ENCODE measurements at regions not wholly inside any gene's neighbourhood (a gene's known extent, or its start where the extent isn't known, plus 50 kb on each side); places are given as distances from the start of the nearest gene placed in this dataset.

DNA sequence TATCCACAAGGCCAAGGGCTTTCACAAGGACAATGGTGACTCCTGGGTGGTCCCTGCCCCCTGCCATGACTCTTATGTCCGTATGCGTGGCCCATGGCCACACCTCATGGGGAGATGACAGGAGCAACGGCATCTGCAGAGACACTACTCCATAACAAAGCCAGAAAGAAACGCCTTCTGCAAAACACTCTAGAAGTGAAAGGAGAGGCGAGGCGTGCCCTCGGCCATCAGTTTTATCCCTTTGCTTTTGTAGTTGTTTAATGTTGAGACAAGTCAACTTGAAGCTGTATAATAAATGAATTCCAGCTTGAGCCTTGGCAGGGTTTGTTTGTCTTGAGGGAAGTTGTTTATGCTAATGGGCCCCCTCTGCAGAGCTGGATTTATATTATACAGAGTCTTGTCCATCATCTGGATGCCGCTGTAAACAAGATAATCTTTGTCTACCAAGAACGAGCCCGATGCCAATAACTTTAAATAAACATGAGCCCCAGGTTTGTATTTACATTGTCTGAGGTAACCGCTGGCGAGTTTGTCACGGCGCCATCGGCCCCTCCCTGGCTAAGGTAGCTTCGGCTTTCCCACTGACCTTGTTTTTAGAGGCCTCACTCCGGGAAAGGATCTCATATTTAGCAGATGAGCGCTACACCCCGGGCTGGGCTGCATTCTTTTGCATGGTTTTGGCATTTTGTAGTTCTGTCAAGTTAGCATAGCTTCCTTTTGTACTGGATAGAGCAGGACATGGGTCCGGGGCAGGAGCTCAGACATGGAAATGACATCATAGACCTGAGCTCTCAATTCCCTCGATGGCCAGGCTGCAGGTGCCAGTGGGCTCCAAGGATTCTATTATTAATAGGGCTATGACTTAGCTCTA is 165.3 kb downstream of the ERCC6L2 start:
- DNase-seq (ENCODE audit: low read depth) = no peak

DNA sequence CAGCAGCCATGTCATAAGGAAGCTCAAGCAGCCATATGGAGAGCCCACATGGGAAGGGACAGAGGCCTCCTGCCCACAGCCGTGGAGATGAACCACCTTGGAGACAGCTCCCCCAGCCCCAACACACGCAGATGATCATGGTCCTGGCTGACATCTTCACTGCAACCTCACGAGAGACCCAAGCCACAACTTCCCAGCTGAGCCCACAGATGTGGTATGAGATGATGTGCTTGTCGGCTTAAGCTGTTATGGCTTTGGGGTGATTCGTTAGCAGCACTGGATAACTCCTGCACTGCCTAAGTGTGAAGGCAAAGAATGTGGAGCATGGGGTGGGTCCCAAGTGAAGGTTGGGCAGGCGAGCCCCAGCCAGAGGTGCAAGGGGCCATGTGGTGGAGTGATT is 163.4 kb downstream of the ERCC6L2 start:
- DNase-seq (ENCODE audit: low read depth) = no peak

DNA sequence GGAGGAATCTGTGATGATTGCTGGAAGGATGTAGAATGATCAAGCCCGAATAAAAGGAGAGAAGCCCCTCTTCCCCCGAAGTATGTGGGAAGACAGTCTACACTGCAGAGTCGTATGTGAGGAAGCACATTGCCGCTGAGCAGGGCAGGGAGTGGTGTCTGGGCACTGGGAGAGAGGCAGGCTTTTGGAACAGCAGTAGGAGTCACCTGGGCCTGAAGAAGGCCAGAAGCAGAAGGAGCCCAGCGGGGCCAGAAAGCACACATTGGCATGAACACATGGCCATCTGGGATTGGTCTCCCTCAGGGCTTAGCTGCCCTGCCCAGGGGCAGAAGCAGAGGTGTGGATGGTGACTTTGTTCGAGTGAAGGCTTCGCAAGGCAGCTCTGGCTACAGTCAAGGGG is 162.8 kb downstream of the ERCC6L2 start:
- DNase-seq (ENCODE audit: low read depth) = no peak

DNA sequence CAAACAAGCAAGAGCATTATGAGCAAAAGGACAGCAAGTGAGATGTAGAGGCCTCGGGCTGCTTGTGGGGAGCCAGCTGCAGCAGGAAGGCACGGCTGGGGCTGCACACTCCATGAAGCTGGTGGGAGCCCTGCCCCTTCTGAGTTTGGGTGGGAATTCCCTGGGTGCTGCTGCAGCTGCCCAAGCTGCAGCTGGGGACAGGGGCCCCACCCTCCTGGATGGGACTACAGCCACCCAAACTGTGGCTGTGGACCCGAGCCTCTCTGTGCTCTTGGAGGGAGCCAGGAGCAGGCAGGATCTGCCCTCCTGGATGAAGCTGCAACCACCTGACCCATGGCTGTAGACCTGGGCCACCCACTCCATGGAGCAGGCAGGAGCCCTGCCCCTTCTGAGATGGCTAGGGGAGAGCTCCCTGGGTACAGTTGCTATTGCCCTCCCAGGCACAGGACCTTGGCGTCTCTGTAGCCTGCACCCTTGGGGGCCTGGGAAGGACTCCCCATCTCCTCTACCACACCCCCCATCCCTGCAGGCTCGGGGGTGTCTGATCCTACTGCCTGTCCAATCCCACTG is 159.1 kb downstream of the ERCC6L2 start:
- no peak for DNase-seq (ENCODE audit: low read depth)

DNA sequence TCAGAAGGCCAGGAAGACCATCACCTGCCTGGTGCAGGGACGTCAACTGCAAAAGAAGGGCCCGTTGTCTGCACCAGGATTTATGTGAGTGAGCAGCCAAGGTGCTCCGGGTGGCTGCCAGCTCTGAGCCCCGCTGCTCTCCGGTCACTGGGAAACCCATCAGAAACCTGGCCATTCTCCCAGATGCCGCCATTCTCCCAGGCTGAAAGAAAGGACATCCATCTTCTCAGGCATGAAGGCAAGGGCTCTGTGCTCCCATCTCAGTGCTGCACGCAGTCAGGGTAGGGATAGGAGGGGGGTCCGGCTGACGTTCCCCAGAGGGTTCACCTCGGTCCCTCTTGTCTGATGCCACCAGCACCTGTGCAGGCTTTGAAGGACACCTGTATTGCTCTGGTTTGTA is 158.4 kb downstream of the ERCC6L2 start:
- DNase-seq (ENCODE audit: low read depth) = no peak

DNA sequence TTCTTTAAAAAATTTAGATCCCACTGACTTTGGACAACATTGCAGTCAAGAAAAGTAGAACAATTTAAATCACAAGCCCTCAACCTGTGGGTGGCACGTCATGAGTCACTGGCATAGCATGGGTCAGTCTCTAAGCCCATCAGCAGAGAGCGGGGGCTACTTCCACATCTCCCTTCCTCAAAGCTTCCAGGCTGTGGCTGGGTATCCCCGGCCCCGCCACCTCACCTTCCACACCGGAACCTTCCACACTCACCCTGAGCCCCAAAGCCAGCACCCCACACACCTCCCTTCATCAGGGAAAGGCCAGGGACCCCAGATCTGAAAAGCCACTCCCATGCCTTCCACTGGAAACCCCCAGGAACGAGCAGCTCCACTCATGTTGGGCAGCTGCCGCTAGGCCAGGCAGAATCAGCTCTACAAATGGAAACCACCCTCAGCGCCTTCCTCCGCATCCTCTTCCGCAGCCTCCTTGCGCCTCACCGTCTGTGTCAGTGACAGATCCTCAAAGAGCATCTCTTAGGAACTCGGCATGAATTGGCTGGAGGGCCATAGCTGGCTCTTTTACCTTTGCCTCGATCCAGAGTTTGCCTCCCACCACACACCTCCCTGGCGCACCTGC is 156.5 kb downstream of the ERCC6L2 start:
- DNase-seq (ENCODE audit: low read depth) = no peak

DNA sequence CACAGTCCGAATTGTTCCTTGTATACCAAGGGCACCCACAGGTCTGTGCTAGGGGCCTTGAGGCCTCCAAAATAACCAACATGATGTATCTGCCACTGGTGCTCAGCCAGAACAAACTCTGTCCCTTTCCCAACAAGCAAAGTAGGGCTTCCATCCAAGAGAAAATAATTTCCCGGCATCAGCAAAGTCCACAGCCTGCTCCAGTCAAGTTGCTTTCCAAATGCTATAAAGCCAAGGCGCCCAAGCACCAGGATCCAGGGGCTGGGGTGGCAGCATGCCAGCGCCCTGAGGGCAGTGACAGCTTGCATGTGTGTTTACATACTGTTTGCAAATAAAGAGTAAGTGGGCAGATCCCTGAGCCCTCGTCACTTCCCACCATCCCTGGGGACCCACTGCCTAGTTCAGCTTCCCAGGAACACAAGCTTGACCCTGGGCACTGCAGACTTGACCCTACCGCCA is 155.9 kb downstream of the ERCC6L2 start:
- DNase-seq (ENCODE audit: low read depth) = no peak

DNA sequence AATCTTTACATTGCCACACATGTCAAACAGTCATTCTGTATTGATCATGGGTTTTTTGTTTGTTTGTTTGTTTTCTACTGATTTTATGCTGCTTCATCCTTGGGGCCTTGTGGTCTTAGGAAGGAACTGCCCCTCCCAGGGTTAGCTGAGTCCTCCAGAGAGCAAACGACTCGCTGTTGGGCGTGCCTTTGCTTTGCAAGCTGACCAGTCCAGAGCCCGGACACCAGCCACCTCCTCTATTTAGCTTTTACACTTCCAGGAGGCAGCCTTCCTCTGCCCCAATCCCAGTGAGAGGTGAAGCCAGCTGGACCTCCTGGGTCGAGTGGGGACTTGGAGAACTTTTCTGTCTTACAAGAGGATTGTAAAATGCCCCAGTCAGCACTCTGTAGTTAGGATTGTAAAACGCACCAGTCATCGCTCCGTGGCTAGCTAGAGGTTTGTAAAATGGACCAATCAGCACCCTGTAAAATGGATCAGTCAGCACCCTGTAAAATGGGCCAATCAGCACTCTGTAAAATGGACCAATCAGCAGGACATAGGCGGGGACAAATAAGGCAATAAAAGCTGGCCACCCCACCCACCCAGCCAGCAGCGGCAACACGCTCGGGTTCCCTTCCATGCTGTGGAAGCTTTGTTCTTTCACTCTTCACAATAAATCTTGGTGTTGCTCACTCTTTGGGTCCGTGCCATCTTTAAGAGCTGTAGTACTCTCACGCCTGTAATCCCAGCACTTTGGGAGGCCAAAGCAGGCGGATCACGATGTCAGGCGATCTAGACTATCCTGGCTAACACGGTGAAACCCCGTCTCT is 154.4 kb downstream of the ERCC6L2 start:
- no peak for DNase-seq (ENCODE audit: low read depth)

DNA sequence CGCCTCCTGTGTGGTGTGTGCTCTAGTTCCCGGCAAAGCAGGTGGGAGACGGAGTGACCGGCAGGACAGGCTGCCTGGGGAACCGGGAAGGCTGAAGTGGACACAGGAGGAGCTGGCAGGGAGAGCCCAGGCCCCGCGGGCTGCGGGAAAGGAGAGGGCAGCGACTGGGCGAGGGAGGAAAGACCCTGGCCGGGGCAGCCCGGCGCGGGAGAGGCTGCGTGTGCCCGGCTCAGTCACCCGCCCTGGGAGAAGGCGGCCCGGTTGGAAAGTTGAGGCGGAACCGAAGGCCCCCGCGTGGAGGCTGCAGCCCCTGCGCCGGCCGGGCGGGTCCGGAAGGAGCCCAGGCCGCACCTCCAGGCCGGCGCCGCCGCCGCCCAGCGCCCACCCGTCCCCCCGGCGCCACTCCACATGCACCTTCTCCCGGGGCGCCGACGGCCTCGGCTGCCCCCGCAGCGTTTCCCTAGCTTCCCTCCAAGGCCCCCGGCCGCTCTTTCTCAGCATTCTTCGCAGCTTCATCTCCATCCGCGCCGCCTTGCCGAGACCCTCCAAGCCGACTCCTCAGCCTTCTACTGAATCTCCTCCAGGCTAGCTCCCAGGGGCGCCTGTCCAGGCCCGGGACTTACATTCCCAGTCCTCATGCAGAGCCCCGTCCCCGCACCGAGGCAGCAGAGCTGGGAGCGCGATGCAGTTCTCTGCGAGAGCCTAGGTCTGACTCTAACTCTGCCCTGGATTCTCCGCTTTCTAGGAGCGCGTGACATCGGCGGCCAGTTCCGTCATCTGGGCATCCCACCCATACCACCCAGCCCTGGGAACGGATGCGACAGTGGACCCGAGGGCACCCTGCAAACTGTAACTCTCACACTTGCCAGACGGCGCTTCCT is 152.0 kb downstream of the ERCC6L2 start:
- DNase-seq (ENCODE audit: low read depth) = no peak

DNA sequence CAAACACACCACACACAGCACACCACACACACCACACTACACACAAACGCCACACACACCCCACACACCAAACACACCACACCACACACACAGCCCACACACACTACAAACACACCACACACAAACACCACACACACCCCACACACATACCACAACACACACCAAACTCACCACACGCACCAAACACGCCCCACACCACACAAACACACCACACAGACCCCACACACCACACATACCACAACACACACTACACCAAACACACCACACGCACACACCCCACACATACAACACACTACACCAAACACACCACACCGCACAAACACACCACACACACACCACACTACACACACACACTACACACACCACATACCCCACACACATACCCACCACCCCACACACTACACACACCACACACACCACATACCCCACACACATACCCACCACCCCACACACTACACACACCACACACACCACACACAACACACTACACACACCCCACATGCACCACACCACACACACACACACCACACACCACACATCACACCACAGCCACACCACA is 151.2 kb downstream of the ERCC6L2 start:
- DNase-seq (ENCODE audit: low read depth) = no peak

DNA sequence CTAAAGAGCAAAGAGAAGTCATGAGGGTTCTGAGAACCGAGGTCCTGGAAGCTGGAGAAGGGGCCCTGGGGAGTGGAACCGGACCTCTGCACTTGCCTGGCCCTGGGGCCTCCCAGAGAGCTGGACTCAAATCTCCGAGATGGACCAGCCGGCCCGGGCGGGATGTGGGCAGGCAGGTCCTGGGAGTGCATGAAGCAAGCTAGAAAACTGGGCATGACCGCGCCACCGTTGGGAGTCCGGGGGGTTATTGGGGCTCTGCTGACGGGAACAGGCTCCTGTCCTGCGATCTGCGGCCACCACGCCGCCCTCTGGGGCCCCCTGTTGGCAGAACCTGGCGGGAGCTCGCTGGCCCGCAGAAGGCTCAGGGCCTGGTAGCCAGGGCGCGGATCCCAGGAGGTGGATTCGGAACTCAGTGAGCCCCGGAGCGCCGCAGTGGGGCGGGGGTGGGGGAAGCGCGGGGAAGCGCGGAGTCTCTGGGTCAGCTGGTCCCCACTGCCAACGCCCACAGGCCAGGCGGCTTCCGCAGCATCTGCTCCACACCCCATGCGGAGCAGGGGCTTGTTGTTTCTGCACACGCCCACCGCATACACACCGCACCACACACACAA is 150.6 kb downstream of the ERCC6L2 start:
- DNase-seq (ENCODE audit: low read depth) = no peak

DNA sequence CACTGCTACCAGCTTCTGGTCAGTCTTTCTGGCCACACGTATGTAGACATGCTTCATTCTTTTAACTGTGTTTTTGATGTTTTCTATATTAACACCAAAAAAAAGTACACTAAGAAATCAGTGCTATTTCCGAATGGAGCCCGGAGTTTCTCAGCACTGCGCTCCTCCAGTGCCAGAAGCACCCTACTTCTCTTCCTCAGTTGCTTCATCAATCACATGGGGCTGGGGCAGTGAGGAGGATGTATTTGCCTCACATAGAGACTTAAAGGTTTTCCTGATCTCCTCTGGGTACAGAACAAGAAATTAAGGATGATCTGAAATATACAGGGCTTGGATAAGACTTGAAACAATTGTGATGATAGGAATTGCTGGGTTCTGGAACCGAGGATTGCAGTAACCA is 148.0 kb downstream of the ERCC6L2 start:
- no peak for DNase-seq (ENCODE audit: low read depth)

DNA sequence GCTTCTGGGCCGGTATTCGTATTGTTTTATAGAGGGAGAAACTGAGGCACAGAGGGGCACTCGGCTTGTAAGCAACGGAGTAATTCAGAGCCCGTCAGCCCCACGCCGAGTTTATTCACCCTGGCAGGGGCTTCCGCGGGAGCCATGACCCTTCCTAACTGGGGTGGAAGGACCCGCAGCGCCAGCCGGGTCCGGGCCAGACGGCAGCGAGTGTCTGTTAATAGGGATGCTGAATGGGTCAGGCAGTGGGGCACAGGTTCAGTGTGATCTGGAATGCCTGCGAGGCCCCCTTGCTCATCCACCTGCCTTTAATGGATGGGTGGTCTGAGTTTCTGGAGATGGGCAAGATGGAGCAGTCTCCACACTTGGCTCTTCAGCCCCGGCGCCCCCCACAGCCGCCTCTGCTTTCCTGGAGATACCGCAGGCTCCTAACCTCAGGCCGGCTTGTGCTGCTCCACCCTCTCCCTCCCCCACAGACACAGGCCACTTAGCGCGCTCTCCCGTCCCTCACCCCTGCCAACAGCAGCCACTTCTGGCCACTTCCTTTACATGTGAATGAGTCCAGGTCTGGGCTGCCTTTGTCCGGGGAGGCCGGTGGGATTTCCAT is 147.1 kb downstream of the ERCC6L2 start:
- no peak for DNase-seq (ENCODE audit: low read depth)

DNA sequence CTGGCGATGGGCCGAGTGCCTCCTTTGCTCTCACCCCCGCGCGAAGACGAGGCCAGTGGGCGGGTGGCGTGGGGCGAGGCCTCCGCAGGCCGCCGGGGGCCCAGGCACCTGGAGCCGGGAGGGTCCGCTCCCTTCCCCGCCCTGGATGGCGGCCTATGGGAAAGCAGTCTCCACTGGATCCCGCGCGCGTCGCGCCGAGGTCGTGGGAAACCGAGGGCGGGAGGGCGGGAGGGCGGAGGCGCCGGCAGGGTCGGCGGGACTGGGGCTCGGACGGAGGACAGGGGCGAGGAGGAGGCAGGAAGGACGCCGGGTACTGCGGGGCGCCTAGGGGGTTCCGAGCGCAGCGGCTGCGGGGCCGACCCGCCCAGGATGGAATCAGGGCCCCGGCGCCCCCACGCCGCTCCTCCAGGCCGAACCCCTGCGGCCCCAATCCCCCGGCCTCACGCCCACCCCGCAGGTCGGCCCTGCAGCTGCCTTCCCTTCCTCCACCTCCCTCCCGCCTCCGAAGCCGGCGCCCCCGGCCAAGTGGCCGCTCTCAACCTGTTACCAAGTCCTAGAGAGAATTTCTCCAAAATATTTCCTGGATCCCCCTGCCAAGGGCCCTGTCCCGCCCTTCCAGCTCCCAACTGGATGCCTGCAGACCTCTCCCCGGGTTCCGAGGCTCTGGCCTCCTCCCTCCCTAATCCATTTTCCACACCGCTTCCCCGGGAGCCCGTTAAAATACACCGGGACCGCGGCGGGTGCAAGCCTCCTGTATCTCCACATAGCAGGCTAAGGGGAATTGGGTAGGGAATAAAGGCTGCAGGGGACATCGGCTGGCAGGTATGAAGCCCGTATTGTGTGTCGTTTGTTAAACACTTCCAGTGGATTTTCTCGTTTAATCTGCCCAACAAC is 146.3 kb downstream of the ERCC6L2 start:
- DNase-seq (ENCODE audit: low read depth) = no peak

DNA sequence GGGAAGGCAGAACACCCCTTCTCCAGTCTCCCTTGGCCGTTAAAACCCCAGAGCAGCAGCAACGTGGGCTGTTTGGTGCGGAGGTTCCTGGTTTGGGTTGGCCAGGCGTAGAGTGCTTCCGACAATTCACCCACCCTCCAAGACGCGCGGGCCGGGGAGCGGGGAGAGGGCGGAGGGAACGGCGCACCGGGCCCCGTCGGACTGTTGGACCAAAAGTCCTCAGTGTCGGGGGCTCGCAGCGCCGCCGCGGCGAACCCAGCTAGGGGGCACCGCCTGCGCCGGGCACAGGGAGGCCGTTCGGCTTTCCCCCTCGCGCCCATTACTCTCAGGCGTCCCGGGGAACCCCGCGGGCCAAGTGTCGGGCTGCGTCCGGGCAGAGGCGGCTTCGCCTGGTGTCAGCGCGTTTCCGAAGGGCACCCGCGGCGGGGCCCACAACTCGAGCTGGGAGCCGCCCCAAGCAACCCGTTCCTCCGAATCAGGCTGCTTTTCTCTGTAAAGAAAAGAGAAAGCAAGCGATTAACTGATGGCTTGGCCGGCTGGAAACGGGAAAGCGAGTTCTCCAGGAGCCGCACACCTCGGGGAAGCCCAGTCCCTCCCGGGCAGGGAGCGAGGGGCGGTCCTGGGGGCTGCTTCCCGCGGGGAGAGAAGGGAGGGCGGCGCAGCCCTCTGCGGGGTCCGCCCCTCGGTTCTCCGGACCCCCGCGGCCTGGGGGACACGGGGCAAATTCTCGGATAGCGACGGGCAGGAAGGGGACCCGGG is 145.5 kb downstream of the ERCC6L2 start:
- DNase-seq (ENCODE audit: low read depth) = no peak

DNA sequence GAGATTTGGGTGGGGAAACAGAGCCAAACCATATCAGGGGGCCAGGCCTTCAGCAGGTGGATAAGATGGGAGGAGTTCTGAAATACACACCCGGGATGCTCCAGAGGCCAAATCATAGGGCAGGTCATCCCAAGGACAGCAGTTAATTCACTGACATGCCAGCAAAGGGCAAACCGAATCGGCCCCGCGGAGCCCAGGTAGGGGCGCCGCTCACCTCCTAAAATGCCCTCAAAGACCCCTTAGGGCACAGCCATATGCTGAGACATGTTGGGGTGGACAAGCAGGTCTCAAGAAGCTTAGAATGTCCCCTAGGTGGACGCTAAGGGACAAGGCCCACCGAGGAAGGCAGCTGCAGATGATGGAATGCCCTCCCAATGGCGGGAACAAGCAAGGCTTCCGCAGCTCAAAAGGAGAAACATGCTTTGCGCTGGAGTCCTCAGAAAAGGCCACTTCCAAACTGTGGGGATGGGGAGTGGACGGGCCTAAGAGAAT is 144.9 kb downstream of the ERCC6L2 start:
- no peak for DNase-seq (ENCODE audit: low read depth)
